SK-N-MC (cell line): ENCODE measurements at regions not wholly inside any gene's neighbourhood (a gene's known extent, or its start where the extent isn't known, plus 50 kb on each side); places are given as distances from the start of the nearest gene placed in this dataset.

Experiments used
- EZH2 ChIP-seq: fragments of 200-600 bp; sonication (generic); IDR thresholded peaks from one replicate; pipeline ENCODE4 v1.6.1; 2017; ENCODE audit warnings: antibody characterized with exemption
- FOXP2 ChIP-seq: optimal IDR thresholded peaks from 2 replicates; pipeline ENCODE3; 2011; ENCODE audit warnings: mild to moderate bottlenecking, moderate library complexity; ENCODE audit not compliant: insufficient read depth; ENCODE audit errors: extremely low read length, control extremely low read depth
- POLR2AphosphoS5 ChIP-seq: IDR thresholded peaks from 2 replicates; pipeline ENCODE4 v1.6.1; 2012; ENCODE audit warnings: mild to moderate bottlenecking, low read depth, low read length, borderline replicate concordance

- TF ChIP-seq POLR2AphosphoS5: no peak
- TF ChIP-seq FOXP2: no peak
- TF ChIP-seq EZH2: no peak
Measured at GRCh38 chr7:114853189-114853588, 68.7 kb upstream of the MDFIC start.
